ENCODE measurements at regions not wholly inside any gene's neighbourhood (a gene's known extent, or its start where the extent isn't known, plus 50 kb on each side); places are given as distances from the start of the nearest gene placed in this dataset.

GRCh38 chr9:91157883-91158282, 203.8 kb downstream of the AUH start:
- TF ChIP-seq CTCF (IDR thresholded peaks at IDR 0.05 in 4 of 5, conservative IDR thresholded peaks at IDR 0.05 in 1 of 5) (no peak), POLR2A (IDR thresholded peaks at IDR 0.05) (no peak)
